Activated naive CD4-positive, alpha-beta T cell treated with anti-CD3 and anti-CD28 coated beads for 36 hours (primary cell): ENCODE measurements at regions not wholly inside any gene's neighbourhood (a gene's known extent, or its start where the extent isn't known, plus 50 kb on each side); places are given as distances from the start of the nearest gene placed in this dataset.

Experiments
- CTCF ChIA-PET: fragments of 350-600 bp; sonication (Branson Sonifier 250); formaldehyde crosslinking; loops from one replicate; lab custom pipeline; 2021; ENCODE audit warnings: antibody characterized with exemption; lab: Charles Lee
- DNase-seq: peaks from one replicate; pipeline ENCODE4 v3.0.0-alpha.2; 2020
- H3K27ac Mint-ChIP-seq: one replicate; pipeline ENCODE4 v1.8.0; 2021; ENCODE audit warnings: mild to moderate bottlenecking, mixed read lengths
- H3K27me3 Mint-ChIP-seq: one replicate; pipeline ENCODE4 v1.8.0; 2021; ENCODE audit warnings: low read depth, mixed read lengths
- H3K36me3 Mint-ChIP-seq: one replicate; pipeline ENCODE4 v1.8.0; 2021; ENCODE audit warnings: low read depth, mixed read lengths
- H3K4me1 Mint-ChIP-seq: one replicate; pipeline ENCODE4 v1.8.0; 2021; ENCODE audit warnings: low read depth, mixed read lengths
- H3K4me3 Mint-ChIP-seq: one replicate; pipeline ENCODE4 v1.8.0; 2021; ENCODE audit warnings: mild to moderate bottlenecking, moderate library complexity, mixed read lengths
- H3K9me3 Mint-ChIP-seq: one replicate; pipeline ENCODE4 v1.8.0; 2021; ENCODE audit warnings: mixed read lengths
- intact Hi-C: fragments of 100-400 bp; cut with micrococcal nuclease; formaldehyde crosslinking; loops from one replicate; pipeline ENCODE4 v1.15.1; 2023

DNA sequence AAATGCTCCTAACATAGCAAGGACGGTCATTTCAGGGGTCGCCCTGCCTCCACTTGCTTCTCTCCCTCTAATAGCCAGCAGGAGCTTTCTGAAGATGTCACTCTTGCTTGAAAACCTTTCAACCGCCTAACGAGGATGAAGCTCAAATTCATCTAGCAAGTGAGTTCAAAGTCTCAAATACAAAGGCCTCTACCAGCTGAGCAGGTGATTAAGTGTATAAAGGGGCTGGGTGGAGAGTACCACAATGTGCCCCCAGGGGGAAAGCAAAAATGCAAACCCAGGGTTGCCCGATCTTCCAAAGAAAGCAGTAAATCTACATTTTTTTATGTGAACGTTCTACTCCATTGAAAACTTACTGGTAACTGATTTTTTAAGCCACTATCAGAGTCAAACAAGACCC lies 50.4 kb upstream of the GRIP2 start:
- no peaks in the 10 kb centered on the region for H3K4me1 Mint-ChIP-seq
- no peak for DNase-seq
- no peak overlapping the region for H3K4me3 Mint-ChIP-seq
- intact Hi-C loops: no loop called here
- CTCF ChIA-PET: no interaction called here
- H3K27ac Mint-ChIP-seq: no peak overlapping the region
- H3K36me3 Mint-ChIP-seq: no peaks in the 10 kb centered on the region
- H3K9me3 Mint-ChIP-seq: no peaks in the 10 kb centered on the region
- peaks cover 11% of the 10 kb centered on the region for H3K27me3 Mint-ChIP-seq

GRCh38 chr3:14592390-14592789 lies 52.2 kb upstream of the GRIP2 start:
- H3K4me1 Mint-ChIP-seq: no peaks in the 10 kb centered on the region
- H3K27ac Mint-ChIP-seq: no peak overlapping the region
- H3K4me3 Mint-ChIP-seq: no peak overlapping the region
- DNase-seq: no peak
- H3K27me3 Mint-ChIP-seq: peaks cover 12% of the 10 kb centered on the region
- no peaks in the 10 kb centered on the region for H3K9me3 Mint-ChIP-seq
- CTCF ChIA-PET: no interaction called here
- H3K36me3 Mint-ChIP-seq: no peaks in the 10 kb centered on the region
- intact Hi-C loops: no loop called here

GRCh38 chr3:14592836-14593235 lies 52.7 kb upstream of the GRIP2 start:
- no peak overlapping the region for H3K4me3 Mint-ChIP-seq
- no peak overlapping the region for H3K27ac Mint-ChIP-seq
- no peaks in the 10 kb centered on the region for H3K9me3 Mint-ChIP-seq
- peaks cover 12% of the 10 kb centered on the region for H3K27me3 Mint-ChIP-seq
- DNase-seq: no peak
- no peaks in the 10 kb centered on the region for H3K36me3 Mint-ChIP-seq
- CTCF ChIA-PET: no interaction called here
- intact Hi-C loops: no loop called here
- no peaks in the 10 kb centered on the region for H3K4me1 Mint-ChIP-seq

DNA sequence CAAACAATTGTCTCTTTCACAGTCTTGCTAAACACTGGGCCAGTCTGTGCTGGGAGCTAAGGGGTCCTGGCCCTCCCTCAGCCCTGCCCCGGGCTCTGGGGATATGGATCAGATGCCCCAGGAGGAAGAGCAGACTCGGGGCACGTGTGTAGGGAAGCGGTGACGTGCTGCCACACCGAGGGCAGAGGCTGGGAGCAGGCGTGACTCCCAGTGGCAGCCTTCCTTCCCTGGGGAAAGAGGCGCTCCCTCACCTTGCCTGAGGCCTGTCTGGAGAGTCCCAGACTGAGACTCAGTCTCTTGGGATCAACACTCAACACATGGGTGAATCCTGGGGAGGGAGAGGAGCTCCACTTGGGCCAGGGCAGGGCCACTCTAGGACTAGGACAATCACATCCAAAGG lies 54.1 kb upstream of the GRIP2 start:
- H3K27me3 Mint-ChIP-seq: peaks cover 24% of the 10 kb centered on the region

GRCh38 chr3:14595561-14595960 lies 55.4 kb upstream of the GRIP2 start:
- H3K9me3 Mint-ChIP-seq: no peaks in the 10 kb centered on the region
- intact Hi-C loops: no loop called here
- H3K27me3 Mint-ChIP-seq: peaks cover 36% of the 10 kb centered on the region
- no peak overlapping the region for H3K4me3 Mint-ChIP-seq
- DNase-seq: no peak
- no peak overlapping the region for H3K27ac Mint-ChIP-seq
- CTCF ChIA-PET: no interaction called here
- no peaks in the 10 kb centered on the region for H3K36me3 Mint-ChIP-seq
- H3K4me1 Mint-ChIP-seq: peaks cover 1% of the 10 kb centered on the region

More for the DNA sequence above, 54.1 kb upstream of the GRIP2 start:
- Mint-ChIP-seq H3K4me3 (no peak overlapping the region), H3K9me3 (no peaks in the 10 kb centered on the region), H3K36me3 (no peaks in the 10 kb centered on the region), H3K27ac (no peak overlapping the region), H3K4me1 (peaks cover 1% of the 10 kb centered on the region)
- no peak for DNase-seq
- CTCF ChIA-PET: no interaction called here
- intact Hi-C loops: no loop called here

DNA sequence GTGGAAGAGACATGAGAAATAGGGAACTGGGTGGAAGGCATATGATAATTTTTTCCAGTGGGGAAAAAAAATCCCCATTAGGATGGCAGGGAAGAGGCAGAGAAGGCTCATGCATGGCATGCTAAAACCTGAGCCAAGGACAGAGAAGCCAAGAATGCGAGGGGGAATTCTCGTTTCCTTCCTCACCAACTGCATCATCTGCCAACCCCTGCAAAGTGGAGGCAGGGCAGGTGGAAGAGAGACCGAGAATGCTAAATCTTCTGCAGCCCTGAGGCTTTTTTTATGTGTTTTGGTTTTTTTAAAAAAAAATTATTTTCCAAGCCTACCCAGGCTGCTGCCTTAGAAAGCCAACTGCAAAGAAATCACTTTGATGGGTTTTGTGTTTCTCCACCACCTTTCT lies 54.3 kb upstream of the CCDC174 start:
- Mint-ChIP-seq H3K36me3 (no peaks in the 10 kb centered on the region), H3K27me3 (peaks cover 46% of the 10 kb centered on the region)
- CTCF ChIA-PET: no interaction called here

GRCh38 chr3:14598143-14598569 lies 53.4 kb upstream of the CCDC174 start:
- Mint-ChIP-seq H3K27ac (no peak overlapping the region), H3K9me3 (no peaks in the 10 kb centered on the region), H3K27me3 (peaks cover 44% of the 10 kb centered on the region), H3K4me3 (no peak overlapping the region), H3K4me1 (peaks cover 3% of the 10 kb centered on the region), H3K36me3 (no peaks in the 10 kb centered on the region)
- CTCF ChIA-PET: no interaction called here
- intact Hi-C loops: loop anchor here (1.0 kb wide), 1 partner anchor 53 kb away; the partner anchor contains the start of gene CCDC174
- DNase-seq: peak; percentile 81

More for the DNA sequence above, 54.3 kb upstream of the CCDC174 start:
- Mint-ChIP-seq H3K9me3 (no peaks in the 10 kb centered on the region), H3K4me3 (no peak overlapping the region), H3K4me1 (peaks cover 3% of the 10 kb centered on the region), H3K27ac (no peak overlapping the region)
- DNase-seq: no peak
- intact Hi-C loops: no loop called here

DNA sequence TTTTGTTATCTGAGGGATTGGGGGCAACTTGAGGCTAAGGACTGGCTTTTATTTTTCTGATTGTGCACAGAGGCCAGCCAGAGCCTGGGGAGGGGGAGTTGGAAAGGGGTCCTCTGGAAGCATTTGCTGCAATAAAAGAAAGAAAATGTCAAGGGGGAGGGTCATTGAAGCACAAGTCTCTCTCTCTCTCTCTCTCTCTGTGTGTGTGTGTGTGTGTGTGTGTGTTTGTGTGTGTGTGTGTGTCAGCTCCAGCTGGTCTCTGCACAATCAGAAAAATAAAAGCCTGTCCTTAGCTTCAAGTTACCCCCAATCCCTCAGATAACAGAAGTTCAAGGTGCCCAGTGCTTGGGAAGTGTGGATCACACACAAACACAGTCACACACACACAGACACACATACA lies 52.1 kb upstream of the CCDC174 start:
- peaks cover 3% of the 10 kb centered on the region for H3K4me1 Mint-ChIP-seq
- H3K27me3 Mint-ChIP-seq: peaks cover 55% of the 10 kb centered on the region
- H3K9me3 Mint-ChIP-seq: no peaks in the 10 kb centered on the region
- DNase-seq: no peak
- no peak overlapping the region for H3K4me3 Mint-ChIP-seq
- CTCF ChIA-PET: interaction anchor here (1.3 kb wide), 1 partner anchor 33 kb away, joined by 3 read pairs; no protein-coding TSS in a partner anchor
- H3K36me3 Mint-ChIP-seq: no peaks in the 10 kb centered on the region
- intact Hi-C loops: no loop called here
- H3K27ac Mint-ChIP-seq: no peak overlapping the region

GRCh38 chr3:14600075-14600474 lies 51.5 kb upstream of the CCDC174 start:
- no peak for DNase-seq
- no peaks in the 10 kb centered on the region for H3K36me3 Mint-ChIP-seq
- H3K4me1 Mint-ChIP-seq: peaks cover 3% of the 10 kb centered on the region
- H3K27ac Mint-ChIP-seq: no peak overlapping the region
- CTCF ChIA-PET: interaction anchor here (1.3 kb wide), 1 partner anchor 33 kb away, joined by 3 read pairs; no protein-coding TSS in a partner anchor
- no peaks in the 10 kb centered on the region for H3K9me3 Mint-ChIP-seq
- H3K4me3 Mint-ChIP-seq: no peak overlapping the region
- intact Hi-C loops: no loop called here
- H3K27me3 Mint-ChIP-seq: peaks cover 59% of the 10 kb centered on the region

GRCh38 chr3:14600856-14601610 lies 50.5 kb upstream of the CCDC174 start:
- intact Hi-C loops: no loop called here
- Mint-ChIP-seq H3K4me3 (no peak overlapping the region), H3K27ac (no peak overlapping the region), H3K9me3 (no peaks in the 10 kb centered on the region), H3K36me3 (no peaks in the 10 kb centered on the region), H3K27me3 (peaks cover 60% of the 10 kb centered on the region), H3K4me1 (peaks cover 3% of the 10 kb centered on the region)
- CTCF ChIA-PET: no interaction called here
- no peak for DNase-seq

DNA sequence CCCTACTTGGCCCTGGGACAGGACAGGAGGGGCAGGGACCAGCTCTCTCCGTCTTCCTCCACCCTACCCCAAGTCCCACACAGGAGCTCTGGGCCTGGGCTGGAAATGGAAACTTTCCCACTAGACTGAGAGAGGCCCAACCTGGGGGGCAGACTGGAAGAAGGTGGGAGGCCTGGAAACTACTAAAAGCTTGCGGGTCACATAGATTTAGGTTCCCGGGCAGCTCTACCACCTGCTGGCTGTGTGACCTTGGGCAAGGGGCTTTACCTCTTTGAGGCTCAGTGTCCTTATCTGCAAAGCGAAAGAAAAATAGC lies 49.9 kb upstream of the CCDC174 start:
- Mint-ChIP-seq H3K36me3 (no peaks in the 10 kb centered on the region), H3K27me3 (peaks cover 62% of the 10 kb centered on the region), H3K4me1 (peaks cover 3% of the 10 kb centered on the region), H3K27ac (no peak overlapping the region), H3K4me3 (no peak overlapping the region), H3K9me3 (no peaks in the 10 kb centered on the region)
- CTCF ChIA-PET: no interaction called here
- intact Hi-C loops: no loop called here
- DNase-seq: no peak
